ENCODE measurements at regions not wholly inside any gene's neighbourhood (a gene's known extent, or its start where the extent isn't known, plus 50 kb on each side); places are given as distances from the start of the nearest gene placed in this dataset.

- TF ChIP-seq CTCF (conservative IDR thresholded peaks at IDR 0.05; ENCODE audit: low read depth, low read length) (no peak), POLR2A (IDR thresholded peaks at IDR 0.05; ENCODE audit: low read depth, low read length) (no peak), MXI1 (IDR thresholded peaks at IDR 0.05; ENCODE audit: borderline replicate concordance, low read depth, low read length) (no peak), USF2 (IDR thresholded peaks at IDR 0.05; ENCODE audit: low read depth, low read length) (no peak), CEBPB (IDR thresholded peaks at IDR 0.05; ENCODE audit: low read depth, low read length) (no peak), SMC3 (IDR thresholded peaks at IDR 0.05; ENCODE audit: low read depth, low read length) (no peak), MAZ (IDR thresholded peaks at IDR 0.05; ENCODE audit: borderline replicate concordance, low read depth, low read length) (no peak), MAFK (IDR thresholded peaks at IDR 0.05; ENCODE audit: low read depth, low read length) (no peak)
Measured at GRCh38 chr13:82439159-82439904, 1442.9 kb downstream of the SLITRK1 start.

Data from IMR-90 (cell line).